Liver (tissue), 8 donors: ENCODE measurements at regions not wholly inside any gene's neighbourhood (a gene's known extent, or its start where the extent isn't known, plus 50 kb on each side); places are given as distances from the start of the nearest gene placed in this dataset.

ENCODE experiments used
- DNase-seq: peaks from one replicate; pipeline ENCODE4 v3.0.0-alpha.2; 2017; ENCODE audit warnings: low spot score
- H3K27ac ChIP-seq, 2 donors: one replicate each; pipeline ENCODE4 v1.7.0; 2013; ENCODE audit warnings: inconsistent platforms in 2 of 2, low read length in 2 of 2, control low read depth in 1 of 2, low read depth in 1 of 2, mild to moderate bottlenecking in 1 of 2
- H3K27me3 ChIP-seq, 4 donors: one replicate each; pipeline versions ENCODE4 v1.6.1 to v1.7.0; 2013; ENCODE audit warnings: low read length in 3 of 4, inconsistent platforms in 1 of 4, mild to moderate bottlenecking in 1 of 4, moderate library complexity in 1 of 4; ENCODE audit not compliant: control insufficient read depth in 4 of 4, insufficient read depth in 4 of 4
- H3K36me3 ChIP-seq, 4 donors: one replicate each; pipeline versions ENCODE4 v1.6.1 to v1.7.0; 2013; ENCODE audit warnings: low read length in 3 of 4, mild to moderate bottlenecking in 3 of 4, low read depth in 1 of 4, moderate library complexity in 1 of 4; ENCODE audit not compliant: control insufficient read depth in 4 of 4, insufficient read depth in 3 of 4
- H3K4me1 ChIP-seq, 4 donors: one replicate each; pipeline versions ENCODE4 v1.6.1 to v1.7.0; 2013; ENCODE audit warnings: low read length in 3 of 4, mild to moderate bottlenecking in 3 of 4, moderate library complexity in 1 of 4; ENCODE audit not compliant: control insufficient read depth in 4 of 4, insufficient read depth in 4 of 4
- H3K4me3 ChIP-seq, 3 donors: one replicate each; pipeline versions ENCODE4 v1.6.1 to v1.7.0; 2013; ENCODE audit warnings: low read length in 3 of 3, control low read depth in 1 of 3, low read depth in 1 of 3, mild to moderate bottlenecking in 1 of 3
- H3K9ac ChIP-seq, 2 donors: one replicate each; pipeline ENCODE4 v1.7.0; 2013; ENCODE audit warnings: low read length in 2 of 2, mild to moderate bottlenecking in 2 of 2, moderate library complexity in 2 of 2, control low read depth in 1 of 2, low read depth in 1 of 2
- H3K9me3 ChIP-seq, 4 donors: one replicate each; pipeline versions ENCODE4 v1.6.1 to v1.7.0; 2013; ENCODE audit warnings: low read length in 3 of 4; ENCODE audit not compliant: control insufficient read depth in 4 of 4
- EGR1 ChIP-seq, 2 donors: IDR thresholded peaks; 2 replicates each; pipeline ENCODE4 v1.6.1; 2016 to 2018; ENCODE audit warnings: antibody characterized with exemption in 2 of 2, low read depth in 2 of 2
- FOXA2 ChIP-seq: IDR thresholded peaks from 2 replicates; pipeline ENCODE4 v1.6.1; 2016; ENCODE audit warnings: antibody characterized with exemption
- GABPA ChIP-seq, 2 donors: IDR thresholded peaks in 1 of 2; conservative IDR thresholded peaks in 1 of 2; 2 replicates each; pipeline ENCODE4 v1.6.1; 2016; ENCODE audit warnings: antibody characterized with exemption in 2 of 2, mild to moderate bottlenecking in 1 of 2, moderate library complexity in 1 of 2
- HNF4A ChIP-seq, 2 donors: conservative IDR thresholded peaks; 2 replicates each; pipeline ENCODE4 v1.6.1; 2016; ENCODE audit warnings: antibody characterized with exemption in 2 of 2, mild to moderate bottlenecking in 2 of 2
- JUND ChIP-seq, 2 donors: IDR thresholded peaks; 2 replicates each; pipeline ENCODE4 v1.6.1; 2016; ENCODE audit warnings: antibody characterized with exemption in 2 of 2
- MAX ChIP-seq: IDR thresholded peaks from 2 replicates; pipeline ENCODE4 v1.6.1; 2016; ENCODE audit warnings: antibody characterized with exemption
- NR2F2 ChIP-seq: IDR thresholded peaks from 2 replicates; pipeline ENCODE4 v1.6.1; 2016; ENCODE audit warnings: antibody characterized with exemption
- RAD21 ChIP-seq, 2 donors: IDR thresholded peaks; 2 replicates each; pipeline ENCODE4 v1.6.1; 2016; ENCODE audit warnings: antibody characterized with exemption in 2 of 2, mild to moderate bottlenecking in 2 of 2
- REST ChIP-seq: IDR thresholded peaks from 2 replicates; pipeline ENCODE4 v1.6.1; 2016; ENCODE audit warnings: antibody characterized with exemption, mild to moderate bottlenecking
- SP1 ChIP-seq: IDR thresholded peaks from 2 replicates; pipeline ENCODE4 v1.6.1; 2018; ENCODE audit warnings: antibody characterized with exemption, mild to moderate bottlenecking
- YY1 ChIP-seq: IDR thresholded peaks from 2 replicates; pipeline ENCODE4 v1.6.1; 2016; ENCODE audit warnings: antibody characterized with exemption, mild to moderate bottlenecking
- ZBTB33 ChIP-seq: IDR thresholded peaks from 2 replicates; pipeline ENCODE4 v1.6.1; 2016; ENCODE audit warnings: antibody characterized with exemption
- WGBS: extraction: QIAGEN DNeasy Blood & Tissue Kit; methylation state at CpG from one replicate; pipeline ENCODE4 v1.1.7; 2013; 5-methylcytosine and 5-hydroxymethylcytosine counted together
- TF ChIP-seq, protein P1 (sequence below): IDR thresholded peaks from 2 replicates; pipeline ENCODE4 v1.6.1; 2016; ENCODE audit warnings: antibody characterized with exemption
- TF ChIP-seq, protein P2 (sequence below): fragments of 150-350 bp; IDR thresholded peaks from 2 replicates; pipeline ENCODE4 v1.5.1; 2017; ENCODE audit warnings: improper control_type of control experiment, low read depth, low read length; ENCODE audit not compliant: missing input control
- donor health status: healthy.
- donor health status: healthy.
- donor health status: healthy.
- donor health status: healthy.
- donor health status: healthy.

DNA sequence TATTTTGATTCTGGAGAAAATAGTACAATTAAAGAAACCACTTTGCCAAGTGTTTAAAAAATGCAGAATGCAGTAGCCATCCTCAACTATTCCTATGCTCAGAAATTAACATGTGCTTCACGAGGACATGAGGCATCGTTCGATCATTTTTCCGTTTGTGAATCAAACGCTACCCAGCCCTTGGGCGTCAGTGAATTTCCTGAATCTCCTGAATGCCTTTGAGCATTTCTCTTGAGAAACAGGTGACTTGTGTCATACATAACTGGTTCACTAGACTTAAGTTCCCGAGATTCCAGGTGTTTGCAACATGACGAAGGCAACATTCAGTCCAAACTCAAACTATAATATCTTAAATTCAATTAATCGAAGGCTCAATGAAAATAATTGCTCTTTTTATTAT is 110.0 kb upstream of the ALKAL2 start:
- DNase-seq, result no peak
- WGBS, result 90% methylated on average over 9 of the region's 9 CpGs
- H3K9me3 ChIP-seq, result no peaks in the 10 kb centered on the region
- TF ChIP-seq JUND (IDR thresholded peaks at IDR 0.05) (no peak), GABPA (IDR thresholded peaks at IDR 0.05 in 1 of 2, conservative IDR thresholded peaks at IDR 0.05 in 1 of 2) (no peak), YY1 (no peak), SP1 (no peak), REST (no peak), HNF4A (conservative IDR thresholded peaks at IDR 0.05) (no peak), EGR1 (IDR thresholded peaks at IDR 0.05; ENCODE audit: low read depth in 2 of 2) (no peak)
- TF ChIP-seq, protein P1, sequence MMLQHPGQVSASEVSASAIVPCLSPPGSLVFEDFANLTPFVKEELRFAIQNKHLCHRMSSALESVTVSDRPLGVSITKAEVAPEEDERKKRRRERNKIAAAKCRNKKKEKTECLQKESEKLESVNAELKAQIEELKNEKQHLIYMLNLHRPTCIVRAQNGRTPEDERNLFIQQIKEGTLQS, result no peak
- TF ChIP-seq, protein P2, sequence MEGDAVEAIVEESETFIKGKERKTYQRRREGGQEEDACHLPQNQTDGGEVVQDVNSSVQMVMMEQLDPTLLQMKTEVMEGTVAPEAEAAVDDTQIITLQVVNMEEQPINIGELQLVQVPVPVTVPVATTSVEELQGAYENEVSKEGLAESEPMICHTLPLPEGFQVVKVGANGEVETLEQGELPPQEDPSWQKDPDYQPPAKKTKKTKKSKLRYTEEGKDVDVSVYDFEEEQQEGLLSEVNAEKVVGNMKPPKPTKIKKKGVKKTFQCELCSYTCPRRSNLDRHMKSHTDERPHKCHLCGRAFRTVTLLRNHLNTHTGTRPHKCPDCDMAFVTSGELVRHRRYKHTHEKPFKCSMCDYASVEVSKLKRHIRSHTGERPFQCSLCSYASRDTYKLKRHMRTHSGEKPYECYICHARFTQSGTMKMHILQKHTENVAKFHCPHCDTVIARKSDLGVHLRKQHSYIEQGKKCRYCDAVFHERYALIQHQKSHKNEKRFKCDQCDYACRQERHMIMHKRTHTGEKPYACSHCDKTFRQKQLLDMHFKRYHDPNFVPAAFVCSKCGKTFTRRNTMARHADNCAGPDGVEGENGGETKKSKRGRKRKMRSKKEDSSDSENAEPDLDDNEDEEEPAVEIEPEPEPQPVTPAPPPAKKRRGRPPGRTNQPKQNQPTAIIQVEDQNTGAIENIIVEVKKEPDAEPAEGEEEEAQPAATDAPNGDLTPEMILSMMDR, result no peak
- H3K9ac ChIP-seq, result no peak overlapping the region
- no peak overlapping the region for H3K4me3 ChIP-seq
- no peak overlapping the region for H3K27ac ChIP-seq
- no peaks in the 10 kb centered on the region for H3K4me1 ChIP-seq
- H3K27me3 ChIP-seq, result no peaks in the 10 kb centered on the region
- H3K36me3 ChIP-seq, result no peaks in the 10 kb centered on the region

- no peak overlapping the region for H3K9ac ChIP-seq
- H3K9me3 ChIP-seq, result no peaks in the 10 kb centered on the region
- WGBS, result 86% methylated on average over 14 of the region's 14 CpGs
- TF ChIP-seq ZBTB33, result no peak
- no peak for TF ChIP-seq EGR1 (IDR thresholded peaks at IDR 0.05; ENCODE audit: low read depth in 2 of 2)
- TF ChIP-seq RAD21 (IDR thresholded peaks at IDR 0.05), result no peak
- no peak for TF ChIP-seq NR2F2
- TF ChIP-seq MAX, result no peak
- TF ChIP-seq FOXA2, result no peak
- TF ChIP-seq, protein P1, result no peak
- TF ChIP-seq YY1, result no peak
- TF ChIP-seq, protein P2, result no peak
- no peaks in the 10 kb centered on the region for H3K4me1 ChIP-seq
- H3K4me3 ChIP-seq, result no peak overlapping the region
- no peaks in the 10 kb centered on the region for H3K36me3 ChIP-seq
- H3K27ac ChIP-seq, result no peak overlapping the region
- DNase-seq, result no peak
- no peaks in the 10 kb centered on the region for H3K27me3 ChIP-seq
These were observed 109.6 kb upstream of the ALKAL2 start for GRCh38 chr2:397521-397920.
